ENCODE measurements at regions not wholly inside any gene's neighbourhood (a gene's known extent, or its start where the extent isn't known, plus 50 kb on each side); places are given as distances from the start of the nearest gene placed in this dataset.
"Not testable (repeated sequence)": the region's sequence is repeated elsewhere in the genome, so short reads cannot be mapped to it uniquely, and the experiment has no call there.

DNA sequence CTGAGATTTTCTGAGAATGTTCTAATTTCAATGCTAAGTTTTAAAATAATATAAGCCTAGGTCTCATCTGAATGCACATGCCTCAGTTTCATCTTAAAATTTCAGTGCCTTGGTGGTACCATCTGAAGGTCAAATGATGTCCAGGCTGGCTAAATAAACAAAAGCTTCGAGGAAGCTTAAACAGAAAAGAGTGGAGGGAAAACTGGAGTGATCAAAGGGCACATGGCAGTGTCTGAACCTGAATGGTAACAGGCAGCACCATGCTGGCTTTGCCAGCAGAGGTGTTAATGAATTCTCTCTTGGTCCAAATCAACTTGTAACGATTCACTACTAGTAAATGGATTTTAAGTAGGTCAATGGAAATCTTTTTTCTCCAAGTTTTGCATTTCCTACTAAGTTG is 158.4 kb upstream of the MEX3C start (continued):
- TF ChIP-seq, protein P1, sequence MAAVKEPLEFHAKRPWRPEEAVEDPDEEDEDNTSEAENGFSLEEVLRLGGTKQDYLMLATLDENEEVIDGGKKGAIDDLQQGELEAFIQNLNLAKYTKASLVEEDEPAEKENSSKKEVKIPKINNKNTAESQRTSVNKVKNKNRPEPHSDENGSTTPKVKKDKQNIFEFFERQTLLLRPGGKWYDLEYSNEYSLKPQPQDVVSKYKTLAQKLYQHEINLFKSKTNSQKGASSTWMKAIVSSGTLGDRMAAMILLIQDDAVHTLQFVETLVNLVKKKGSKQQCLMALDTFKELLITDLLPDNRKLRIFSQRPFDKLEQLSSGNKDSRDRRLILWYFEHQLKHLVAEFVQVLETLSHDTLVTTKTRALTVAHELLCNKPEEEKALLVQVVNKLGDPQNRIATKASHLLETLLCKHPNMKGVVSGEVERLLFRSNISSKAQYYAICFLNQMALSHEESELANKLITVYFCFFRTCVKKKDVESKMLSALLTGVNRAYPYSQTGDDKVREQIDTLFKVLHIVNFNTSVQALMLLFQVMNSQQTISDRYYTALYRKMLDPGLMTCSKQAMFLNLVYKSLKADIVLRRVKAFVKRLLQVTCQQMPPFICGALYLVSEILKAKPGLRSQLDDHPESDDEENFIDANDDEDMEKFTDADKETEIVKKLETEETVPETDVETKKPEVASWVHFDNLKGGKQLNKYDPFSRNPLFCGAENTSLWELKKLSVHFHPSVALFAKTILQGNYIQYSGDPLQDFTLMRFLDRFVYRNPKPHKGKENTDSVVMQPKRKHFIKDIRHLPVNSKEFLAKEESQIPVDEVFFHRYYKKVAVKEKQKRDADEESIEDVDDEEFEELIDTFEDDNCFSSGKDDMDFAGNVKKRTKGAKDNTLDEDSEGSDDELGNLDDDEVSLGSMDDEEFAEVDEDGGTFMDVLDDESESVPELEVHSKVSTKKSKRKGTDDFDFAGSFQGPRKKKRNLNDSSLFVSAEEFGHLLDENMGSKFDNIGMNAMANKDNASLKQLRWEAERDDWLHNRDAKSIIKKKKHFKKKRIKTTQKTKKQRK (IDR thresholded peaks at IDR 0.05; ENCODE audit: low read depth, low read length), result no peak
- TF ChIP-seq, protein P2, sequence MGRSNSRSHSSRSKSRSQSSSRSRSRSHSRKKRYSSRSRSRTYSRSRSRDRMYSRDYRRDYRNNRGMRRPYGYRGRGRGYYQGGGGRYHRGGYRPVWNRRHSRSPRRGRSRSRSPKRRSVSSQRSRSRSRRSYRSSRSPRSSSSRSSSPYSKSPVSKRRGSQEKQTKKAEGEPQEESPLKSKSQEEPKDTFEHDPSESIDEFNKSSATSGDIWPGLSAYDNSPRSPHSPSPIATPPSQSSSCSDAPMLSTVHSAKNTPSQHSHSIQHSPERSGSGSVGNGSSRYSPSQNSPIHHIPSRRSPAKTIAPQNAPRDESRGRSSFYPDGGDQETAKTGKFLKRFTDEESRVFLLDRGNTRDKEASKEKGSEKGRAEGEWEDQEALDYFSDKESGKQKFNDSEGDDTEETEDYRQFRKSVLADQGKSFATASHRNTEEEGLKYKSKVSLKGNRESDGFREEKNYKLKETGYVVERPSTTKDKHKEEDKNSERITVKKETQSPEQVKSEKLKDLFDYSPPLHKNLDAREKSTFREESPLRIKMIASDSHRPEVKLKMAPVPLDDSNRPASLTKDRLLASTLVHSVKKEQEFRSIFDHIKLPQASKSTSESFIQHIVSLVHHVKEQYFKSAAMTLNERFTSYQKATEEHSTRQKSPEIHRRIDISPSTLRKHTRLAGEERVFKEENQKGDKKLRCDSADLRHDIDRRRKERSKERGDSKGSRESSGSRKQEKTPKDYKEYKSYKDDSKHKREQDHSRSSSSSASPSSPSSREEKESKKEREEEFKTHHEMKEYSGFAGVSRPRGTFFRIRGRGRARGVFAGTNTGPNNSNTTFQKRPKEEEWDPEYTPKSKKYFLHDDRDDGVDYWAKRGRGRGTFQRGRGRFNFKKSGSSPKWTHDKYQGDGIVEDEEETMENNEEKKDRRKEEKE (IDR thresholded peaks at IDR 0.05), result no peak
- TF ChIP-seq GATAD2B (conservative IDR thresholded peaks at IDR 0.05; ENCODE audit: low read depth) (no peak), NFXL1 (IDR thresholded peaks at IDR 0.05; ENCODE audit: borderline replicate concordance) (no peak)

DNA sequence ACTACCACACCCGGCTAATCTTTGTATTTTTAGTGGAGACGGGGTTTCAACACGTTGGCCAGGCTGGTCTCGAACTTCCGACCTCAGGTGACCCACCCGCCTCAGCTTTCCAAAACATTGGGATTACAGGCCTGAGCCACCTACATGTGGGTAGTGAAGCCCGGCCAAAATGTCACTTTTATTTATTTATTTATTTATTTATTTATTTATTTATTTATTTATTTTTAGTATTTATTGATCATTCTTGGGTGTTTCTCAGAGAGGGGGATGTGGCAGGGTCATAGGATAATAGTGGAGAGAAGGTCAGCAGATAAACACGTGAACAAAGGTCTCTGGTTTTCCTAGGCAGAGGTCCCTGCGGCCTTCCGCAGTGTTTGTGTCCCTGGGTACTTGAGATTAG is 162.8 kb upstream of the MEX3C start:
- H3K9me3 ChIP-seq (replicated peaks; ENCODE audit: control insufficient read depth, insufficient read depth, low read length); ATAC-seq; CTCF ChIA-PET; H3K27ac ChIP-seq (ENCODE audit: control insufficient read depth, insufficient read depth); in situ Hi-C loops (cut with MboI); H4K20me1 ChIP-seq (ENCODE audit: control insufficient read depth, insufficient read depth); H3K36me3 ChIP-seq (ENCODE audit: control insufficient read depth in 2 of 2, insufficient read depth in 2 of 2, low read length in 1 of 2); H3K4me2 ChIP-seq (ENCODE audit: control insufficient read depth, insufficient read depth); H3K79me2 ChIP-seq (ENCODE audit: control insufficient read depth, insufficient read depth, low read length); FAIRE-seq; DNase-seq (ENCODE audit: low read depth, low spot score); H2AFZ ChIP-seq (ENCODE audit: control insufficient read depth, low read depth, low read length); H3K9ac ChIP-seq (ENCODE audit: control insufficient read depth, insufficient read depth, low read length); BruUV-seq (replicated peaks); POLR2A ChIA-PET; H3K4me3 ChIP-seq; RAD21 ChIA-PET (ENCODE audit: unreplicated experiment); H3K27me3 ChIP-seq (replicated peaks in 1 of 2; ENCODE audit: control insufficient read depth in 2 of 2, insufficient read depth in 2 of 2, low read length in 1 of 2); SMC1A ChIA-PET (ENCODE audit: uncharacterized antibody, unreplicated experiment); H3K4me1 ChIP-seq (ENCODE audit: control insufficient read depth, insufficient read depth, low read length); intact Hi-C loops (cut with micrococcal nuclease; ENCODE audit: unreplicated experiment): not testable (repeated sequence)
- 76% methylated on average over 8 of the region's 10 CpGs for WGBS (ENCODE audit: insufficient coverage, insufficient replicate concordance, low lambda C conversion rate, missing lambda C conversion rate)

Data from GM12878 (cell line).